ENCODE measurements at regions not wholly inside any gene's neighbourhood (a gene's known extent, or its start where the extent isn't known, plus 50 kb on each side); places are given as distances from the start of the nearest gene placed in this dataset.

GRCh38 chr16:73140929-73141328 is 93.0 kb upstream of the ZFHX3 start:
- H3K9me3 Mint-ChIP-seq: no peaks in the 10 kb centered on the region
- Histone ChIP-seq H3K27ac (ENCODE audit: low read depth, low read length) (no peak overlapping the region), H3K4me3 (ENCODE audit: low read length) (no peak overlapping the region), H3K36me3 (ENCODE audit: control insufficient read depth, insufficient read depth, low read length) (no peaks in the 10 kb centered on the region), H3K4me1 (ENCODE audit: control insufficient read depth, insufficient read depth, low read length) (peaks cover 3% of the 10 kb centered on the region), H3K27me3 (ENCODE audit: control insufficient read depth, insufficient read depth, low read length, poor library complexity, severe bottlenecking) (no peaks in the 10 kb centered on the region), H3K9ac (ENCODE audit: extremely low read depth, low read length, poor library complexity, severe bottlenecking) (no peak overlapping the region), H3K9me3 (ENCODE audit: control insufficient read depth, low read length) (no peaks in the 10 kb centered on the region)
- H3K27ac Mint-ChIP-seq: no peak overlapping the region
- no peak for DNase-seq
- H3K4me1 Mint-ChIP-seq: peaks cover 17% of the 10 kb centered on the region
- WGBS, 2 experiments (ENCODE audit: insufficient coverage in 1 of 2, insufficient read length in 1 of 2): 90 to 100% methylated on average over 1 to 4 of the region's 4 CpGs
- TF ChIP-seq CTCF (conservative IDR thresholded peaks at IDR 0.05): no peak
- H3K27me3 Mint-ChIP-seq (ENCODE audit: insufficient read depth): peaks cover 15% of the 10 kb centered on the region
- H3K36me3 Mint-ChIP-seq (ENCODE audit: low read depth): no peaks in the 10 kb centered on the region
- H3K4me3 Mint-ChIP-seq: no peak overlapping the region

DNA sequence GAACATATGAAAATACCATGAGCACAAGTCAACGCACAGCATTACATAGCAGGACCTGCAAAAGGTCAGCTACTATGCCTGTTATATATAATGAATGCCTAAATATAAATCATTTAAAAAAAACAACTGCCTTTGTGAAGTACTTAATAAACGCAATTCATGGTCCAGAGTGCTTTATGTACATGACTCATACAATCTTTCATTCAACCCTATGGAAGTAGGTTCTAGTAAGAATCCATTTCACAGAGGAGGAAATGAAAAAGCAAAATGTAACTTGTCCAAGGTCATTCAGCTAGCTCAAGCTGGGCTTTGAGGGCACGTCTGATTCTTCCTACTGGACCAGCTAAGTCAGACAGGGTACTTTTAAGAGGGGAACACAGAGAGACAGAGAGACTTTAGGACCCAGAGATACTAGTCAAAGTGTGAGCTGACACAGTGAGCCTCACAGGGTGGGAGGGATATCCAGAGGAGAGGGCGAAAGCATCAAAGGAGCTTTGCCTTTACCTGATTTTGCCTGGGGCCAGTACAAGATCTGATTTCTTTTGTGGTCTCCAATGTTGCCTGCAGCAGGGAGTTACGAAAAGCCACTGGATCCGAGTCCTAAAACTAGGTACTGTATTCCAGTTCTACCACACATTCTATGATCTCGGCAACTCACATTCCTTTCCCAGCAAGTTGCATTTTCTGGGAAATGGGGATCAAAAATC is 83.4 kb upstream of the ZFHX3 start:
- H3K36me3 Mint-ChIP-seq (ENCODE audit: low read depth): no peaks in the 10 kb centered on the region
- H3K4me3 Mint-ChIP-seq: no peak overlapping the region
- WGBS, 2 experiments (ENCODE audit: insufficient coverage in 1 of 2, insufficient read length in 1 of 2): 88 to 91% methylated on average over 6 to 7 of the region's 7 CpGs
- no peak overlapping the region for H3K9ac ChIP-seq (ENCODE audit: extremely low read depth, low read length, poor library complexity, severe bottlenecking)
- no peak overlapping the region for H3K27ac ChIP-seq (ENCODE audit: low read depth, low read length)
- peaks cover 50% of the 10 kb centered on the region for H3K27me3 Mint-ChIP-seq (ENCODE audit: insufficient read depth)
- no peaks in the 10 kb centered on the region for H3K9me3 ChIP-seq (ENCODE audit: control insufficient read depth, low read length)
- no peaks in the 10 kb centered on the region for H3K27me3 ChIP-seq (ENCODE audit: control insufficient read depth, insufficient read depth, low read length, poor library complexity, severe bottlenecking)
- no peak for DNase-seq
- no peaks in the 10 kb centered on the region for H3K4me1 ChIP-seq (ENCODE audit: control insufficient read depth, insufficient read depth, low read length)
- no peak overlapping the region for H3K4me3 ChIP-seq (ENCODE audit: low read length)
- no peak for TF ChIP-seq CTCF (conservative IDR thresholded peaks at IDR 0.05)
- no peaks in the 10 kb centered on the region for H3K4me1 Mint-ChIP-seq
- peaks cover 6% of the 10 kb centered on the region for H3K9me3 Mint-ChIP-seq
- H3K36me3 ChIP-seq (ENCODE audit: control insufficient read depth, insufficient read depth, low read length): no peaks in the 10 kb centered on the region
- H3K27ac Mint-ChIP-seq: no peak overlapping the region

GRCh38 chr16:73129455-73129854 is 81.5 kb upstream of the ZFHX3 start:
- no peaks in the 10 kb centered on the region for H3K36me3 Mint-ChIP-seq (ENCODE audit: low read depth)
- peaks cover 45% of the 10 kb centered on the region for H3K27me3 Mint-ChIP-seq (ENCODE audit: insufficient read depth)
- H3K4me1 Mint-ChIP-seq: no peaks in the 10 kb centered on the region

More at GRCh38 chr16:73129455-73129854, 81.5 kb upstream of the ZFHX3 start:
- H3K9ac ChIP-seq (ENCODE audit: extremely low read depth, low read length, poor library complexity, severe bottlenecking): no peak overlapping the region
- no peak for TF ChIP-seq CTCF (conservative IDR thresholded peaks at IDR 0.05)
- Mint-ChIP-seq H3K9me3 (peaks cover 6% of the 10 kb centered on the region), H3K27ac (no peak overlapping the region), H3K4me3 (no peak overlapping the region)
- no peak overlapping the region for H3K4me3 ChIP-seq (ENCODE audit: low read length)
- 96 to 98% methylated on average over 4 to 13 of the region's 13 CpGs for WGBS, 2 experiments (ENCODE audit: insufficient coverage in 1 of 2, insufficient read length in 1 of 2)
- no peaks in the 10 kb centered on the region for H3K36me3 ChIP-seq (ENCODE audit: control insufficient read depth, insufficient read depth, low read length)
- no peak overlapping the region for H3K27ac ChIP-seq (ENCODE audit: low read depth, low read length)
- no peaks in the 10 kb centered on the region for H3K27me3 ChIP-seq (ENCODE audit: control insufficient read depth, insufficient read depth, low read length, poor library complexity, severe bottlenecking)
- H3K4me1 ChIP-seq (ENCODE audit: control insufficient read depth, insufficient read depth, low read length): no peaks in the 10 kb centered on the region
- no peak for DNase-seq
- no peaks in the 10 kb centered on the region for H3K9me3 ChIP-seq (ENCODE audit: control insufficient read depth, low read length)

All from endodermal cell (in vitro differentiated cells).